A549 (cell line): ENCODE measurements at regions not wholly inside any gene's neighbourhood (a gene's known extent, or its start where the extent isn't known, plus 50 kb on each side); places are given as distances from the start of the nearest gene placed in this dataset.

Experiments used
- ATAC-seq, 2 experiments: fragments of 200-7000 bp in 1 of 2; fragments of >200 bp in 1 of 2; cut with Nextera tagmentation in 1 of 2; cut with Tn5 transposase in 1 of 2; 3 replicates each; pipeline versions ENCODE4 v1.8.0 to v1.9.1; 2018 to 2020; ENCODE audit warnings: mild to moderate bottlenecking in 1 of 2, moderate library complexity in 1 of 2
- CTCF ChIA-PET: fragments of 300-600 bp; sonication (Branson Sonifier 250); formaldehyde crosslinking; extraction: SDS; loops from one replicate; lab custom pipeline; 2021; ENCODE audit warnings: antibody characterized with exemption, inconsistent platforms; lab: Yijun Ruan, JAX
- POLR2A ChIA-PET: fragments of 350-600 bp; formaldehyde crosslinking; extraction: SDS; loops from one replicate; lab custom pipeline; 2021; ENCODE audit warnings: antibody characterized with exemption, inconsistent platforms; lab: Yijun Ruan, JAX
- DNase-seq, 2 experiments: peaks; one replicate each; pipeline versions ENCODE4 v3.0.0 to v3.0.0-alpha.2; 2011 to 2016; ENCODE audit warnings: low read depth in 1 of 2, low spot score in 1 of 2
- FAIRE-seq: peaks from 2 replicates; lab custom pipeline; 2011; peaks lifted over from hg19 to GRCh38; lab: Jason Lieb, UNC
- H3K27ac ChIP-seq, 2 experiments: fragments of >200 bp; sonication (Bioruptor Twin); formaldehyde crosslinking; 3 replicates each; pipeline ENCODE4 v1.5.1; 2016 to 2017
- H3K4me1 ChIP-seq: fragments of >200 bp; sonication (Bioruptor Twin); formaldehyde crosslinking; 3 replicates; pipeline ENCODE4 v1.6.1; 2016
- H3K4me2 ChIP-seq: fragments of >200 bp; sonication (Bioruptor Twin); formaldehyde crosslinking; 3 replicates; pipeline ENCODE4 v1.6.1; 2016
- H3K4me3 ChIP-seq: fragments of >200 bp; sonication (Bioruptor Twin); formaldehyde crosslinking; 3 replicates; pipeline ENCODE4 v1.5.1; 2016
- H3K9me3 ChIP-seq: fragments of >200 bp; sonication (Bioruptor Twin); formaldehyde crosslinking; 3 replicates; pipeline ENCODE4 v1.6.1; 2016
- CHD2 ChIP-seq: fragments of 150-350 bp; IDR thresholded peaks from 2 replicates; pipeline ENCODE4 v1.6.1; 2014; ENCODE audit warnings: low read length; ENCODE audit not compliant: partially characterized antibody
- CHD4 ChIP-seq: fragments of 200-600 bp; sonication (generic); IDR thresholded peaks from 2 replicates; pipeline ENCODE4 v1.6.1; 2016; ENCODE audit warnings: antibody characterized with exemption, mild to moderate bottlenecking, borderline replicate concordance
- EHF ChIP-seq: fragments of 250-450 bp; sonication (Bioruptor Pico); IDR thresholded peaks from 2 replicates; pipeline ENCODE4 v1.5.0; 2020; ENCODE audit warnings: mild to moderate bottlenecking
- EHMT2 ChIP-seq: fragments of 200-600 bp; sonication (generic); IDR thresholded peaks from 2 replicates; pipeline ENCODE4 v1.6.1; 2016; ENCODE audit warnings: antibody characterized with exemption, low read depth, mild to moderate bottlenecking, moderate library complexity
- ESRRA ChIP-seq: fragments of 150-350 bp; IDR thresholded peaks from 2 replicates; pipeline ENCODE4 v1.6.1; 2014; ENCODE audit warnings: mild to moderate bottlenecking, low read length, borderline replicate concordance
- GATA3 ChIP-seq: IDR thresholded peaks from 2 replicates; pipeline ENCODE4 v1.6.1; 2012; ENCODE audit warnings: borderline replicate concordance
- HOXA7 ChIP-seq: fragments of 250-450 bp; sonication (Bioruptor Pico); IDR thresholded peaks from 2 replicates; pipeline ENCODE4 v1.5.0; 2020; ENCODE audit warnings: mild to moderate bottlenecking, moderate library complexity
- HOXB13 ChIP-seq: fragments of 250-450 bp; sonication (Bioruptor Pico); IDR thresholded peaks from 2 replicates; pipeline ENCODE4 v1.5.0; 2020; ENCODE audit warnings: low read depth, mild to moderate bottlenecking, moderate library complexity
- JUNB ChIP-seq: fragments of >200 bp; sonication (Bioruptor Twin); formaldehyde crosslinking; IDR thresholded peaks from 2 replicates; pipeline ENCODE4 v1.6.1; 2016
- KDM1A ChIP-seq: fragments of 200-600 bp; sonication (generic); IDR thresholded peaks from 2 replicates; pipeline ENCODE4 v1.6.1; 2016; ENCODE audit warnings: low read depth, mild to moderate bottlenecking
- MAFK ChIP-seq: fragments of 450-650 bp; IDR thresholded peaks from 2 replicates; pipeline ENCODE4 v1.6.1; 2014; ENCODE audit not compliant: partially characterized antibody
- MYC ChIP-seq: IDR thresholded peaks from 2 replicates; pipeline ENCODE4 v1.6.1; 2012; ENCODE audit warnings: mild to moderate bottlenecking, inconsistent platforms, low read length, improper control_type of control experiment, borderline replicate concordance
- NFE2L2 ChIP-seq: fragments of 150-350 bp; conservative IDR thresholded peaks from 2 replicates; pipeline ENCODE4 v1.6.1; 2014; ENCODE audit warnings: low read length
- NPAS2 ChIP-seq: fragments of 250-450 bp; sonication (Bioruptor Pico); IDR thresholded peaks from 2 replicates; pipeline ENCODE4 v1.8.0; 2022; ENCODE audit warnings: mild to moderate bottlenecking, moderate library complexity, borderline replicate concordance
- POLR2A ChIP-seq: IDR thresholded peaks from 2 replicates; pipeline ENCODE4 v1.6.1; 2012; ENCODE audit warnings: mild to moderate bottlenecking, low read length
- RARB ChIP-seq: fragments of 250-450 bp; sonication (Bioruptor Pico); IDR thresholded peaks from 2 replicates; pipeline ENCODE4 v1.8.0; 2021; ENCODE audit warnings: mild to moderate bottlenecking, moderate library complexity
- RCOR1 ChIP-seq: fragments of 150-350 bp; IDR thresholded peaks from 2 replicates; pipeline ENCODE4 v1.6.1; 2014; ENCODE audit warnings: antibody characterized with exemption, low read length, low read depth
- RFX5 ChIP-seq: fragments of 450-650 bp; IDR thresholded peaks from 2 replicates; pipeline ENCODE4 v1.7.1; 2014; ENCODE audit warnings: antibody characterized with exemption, mild to moderate bottlenecking, moderate library complexity
- RNF2 ChIP-seq: fragments of 200-600 bp; sonication (generic); IDR thresholded peaks from 2 replicates; pipeline ENCODE4 v1.6.1; 2016; ENCODE audit warnings: low read depth, mild to moderate bottlenecking, antibody characterized with exemption, moderate library complexity, borderline replicate concordance
- SMC3 ChIP-seq: fragments of >200 bp; sonication (Bioruptor Twin); formaldehyde crosslinking; IDR thresholded peaks from 3 replicates; pipeline ENCODE4 v1.6.1; 2018; ENCODE audit warnings: inconsistent platforms
- TP53 ChIP-seq: fragments of 250-450 bp; sonication (Bioruptor Pico); IDR thresholded peaks from 2 replicates; pipeline ENCODE4 v1.5.0; 2021; ENCODE audit warnings: mild to moderate bottlenecking, moderate library complexity
- ZC3H11A ChIP-seq: fragments of 450-650 bp; IDR thresholded peaks from 2 replicates; pipeline ENCODE4 v1.6.1; 2014; ENCODE audit warnings: antibody characterized with exemption, mild to moderate bottlenecking
- ZSCAN20 ChIP-seq: fragments of 250-450 bp; sonication (Bioruptor Pico); IDR thresholded peaks from 2 replicates; pipeline ENCODE4 v1.8.0; 2022; ENCODE audit warnings: mild to moderate bottlenecking, moderate library complexity
- WGBS: methylation state at CpG from one replicate; pipeline ENCODE4 v1.1.6; 2017; ENCODE audit errors: missing lambda C conversion rate; 5-methylcytosine and 5-hydroxymethylcytosine counted together
- TF ChIP-seq, protein P1 (sequence below): fragments of 150-350 bp; IDR thresholded peaks from 2 replicates; pipeline ENCODE4 v1.6.1; 2014; ENCODE audit warnings: low read depth, mild to moderate bottlenecking, low read length
- TF ChIP-seq, protein P2 (sequence below): IDR thresholded peaks from 2 replicates; pipeline ENCODE4 v1.6.1; 2012
- TF ChIP-seq, protein P3 (sequence below): fragments of 200-600 bp; sonication (generic); IDR thresholded peaks from 2 replicates; pipeline ENCODE4 v1.6.1; 2016; ENCODE audit warnings: antibody characterized with exemption, mild to moderate bottlenecking, moderate library complexity

DNA sequence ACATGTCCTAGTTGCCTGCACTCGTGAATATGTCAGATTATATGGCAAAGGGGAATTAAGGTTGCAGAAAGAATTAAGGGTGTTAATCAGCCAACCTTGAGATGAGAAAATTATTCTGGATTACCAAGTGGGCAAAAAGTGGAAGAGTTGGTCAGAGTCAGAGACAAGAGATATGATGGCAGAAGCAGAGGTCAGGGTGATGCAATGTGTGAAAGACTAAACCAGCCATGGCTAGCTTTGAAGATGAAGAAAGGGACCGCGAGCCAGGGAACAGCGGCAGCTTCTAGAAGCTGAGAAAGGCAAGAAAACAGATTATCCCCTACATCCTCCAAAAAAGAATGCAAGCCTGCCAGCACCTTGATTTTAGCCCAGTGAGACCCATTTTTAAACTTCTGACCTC is 385.6 kb downstream of the HNRNPD start:
- Histone ChIP-seq H3K9me3 (no peaks in the 10 kb centered on the region), H3K27ac (no peak overlapping the region), H3K4me2 (no peak overlapping the region), H3K4me3 (no peak overlapping the region), H3K4me1 (no peaks in the 10 kb centered on the region)
- TF ChIP-seq GATA3 (no peak), EHF (CRISPR knock-in tag) (no peak), RNF2 (no peak), RFX5 (no peak), NPAS2 (no peak), TP53 (no peak), MYC (no peak), KDM1A (no peak), RCOR1 (no peak)
- TF ChIP-seq, protein P1, sequence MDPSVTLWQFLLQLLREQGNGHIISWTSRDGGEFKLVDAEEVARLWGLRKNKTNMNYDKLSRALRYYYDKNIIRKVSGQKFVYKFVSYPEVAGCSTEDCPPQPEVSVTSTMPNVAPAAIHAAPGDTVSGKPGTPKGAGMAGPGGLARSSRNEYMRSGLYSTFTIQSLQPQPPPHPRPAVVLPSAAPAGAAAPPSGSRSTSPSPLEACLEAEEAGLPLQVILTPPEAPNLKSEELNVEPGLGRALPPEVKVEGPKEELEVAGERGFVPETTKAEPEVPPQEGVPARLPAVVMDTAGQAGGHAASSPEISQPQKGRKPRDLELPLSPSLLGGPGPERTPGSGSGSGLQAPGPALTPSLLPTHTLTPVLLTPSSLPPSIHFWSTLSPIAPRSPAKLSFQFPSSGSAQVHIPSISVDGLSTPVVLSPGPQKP, result no peak
- no peak for ATAC-seq
- DNase-seq, result no peak
- ChIA-PET CTCF (no interaction called here), POLR2A (no interaction called here)
- WGBS, result 13% methylated on average over 4 of the region's 4 CpGs
- no peak for FAIRE-seq

DNA sequence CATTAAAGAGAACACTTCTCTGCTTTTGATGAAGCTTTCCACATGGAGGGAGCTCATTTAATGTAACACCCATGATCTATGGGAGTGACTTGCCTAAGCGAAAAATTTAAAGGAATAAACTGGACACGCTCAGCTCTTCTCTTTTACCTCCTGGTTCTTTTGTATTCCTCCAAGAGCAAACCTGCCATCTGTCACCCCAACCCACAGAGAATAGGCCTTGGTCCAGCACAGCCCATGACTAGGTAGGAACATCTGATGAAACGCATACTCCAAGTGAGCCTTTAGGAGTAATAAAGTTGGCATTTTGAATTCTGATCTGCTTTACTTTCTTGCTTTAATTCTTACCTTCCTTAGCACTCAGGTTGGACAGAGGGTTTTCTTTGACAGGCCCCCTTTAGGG is 389.0 kb downstream of the HNRNPD start:
- H3K4me2 ChIP-seq, result no peak overlapping the region
- 15% methylated on average over 3 of the region's 3 CpGs for WGBS
- TF ChIP-seq CHD2 (no peak), HOXB13 (CRISPR knock-in tag) (no peak), ESRRA (no peak)
- ChIA-PET CTCF (interaction anchor here (0.7 kb wide), 1 partner anchor 32 kb away, joined by 3 read pairs; no protein-coding TSS in a partner anchor), POLR2A (no interaction called here)
- H3K4me1 ChIP-seq, result no peaks in the 10 kb centered on the region
- H3K9me3 ChIP-seq, result no peaks in the 10 kb centered on the region
- ATAC-seq (no peak), FAIRE-seq (no peak), DNase-seq (no peak)
- H3K4me3 ChIP-seq, result no peak overlapping the region
- H3K27ac ChIP-seq, result no peak overlapping the region

DNA sequence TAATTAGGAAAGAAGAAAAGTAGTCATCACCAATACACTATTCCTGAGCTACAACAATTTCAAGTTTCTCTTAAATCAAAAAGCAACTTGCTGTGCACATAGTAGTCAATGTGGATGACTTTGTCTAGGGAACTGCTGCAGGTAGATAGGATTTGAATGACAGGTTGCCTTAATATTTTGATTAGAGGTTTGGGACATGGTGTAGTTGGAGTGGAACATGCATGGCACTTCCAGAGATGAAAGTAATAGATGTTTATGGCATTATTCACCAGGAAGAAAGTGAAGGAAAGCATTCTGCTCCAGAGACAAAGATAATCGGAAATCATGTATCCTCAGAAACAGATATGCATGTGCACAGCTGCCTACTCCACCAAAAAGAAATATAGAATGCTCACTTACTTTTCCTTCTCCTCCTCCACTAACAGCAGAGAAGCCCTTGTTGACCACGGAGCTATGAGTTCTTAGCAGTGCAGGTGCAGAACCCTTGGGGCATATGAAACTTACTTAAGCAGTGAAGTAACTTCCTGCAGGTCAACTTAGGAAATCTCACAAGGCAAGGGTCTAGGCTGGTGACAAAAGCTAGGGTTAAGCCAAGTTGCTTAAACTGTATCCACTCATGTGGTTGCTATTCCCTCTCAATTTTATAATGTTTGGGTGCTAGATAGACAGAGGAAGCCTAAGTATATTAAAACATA is 390.8 kb downstream of the HNRNPD start:
- no peaks in the 10 kb centered on the region for H3K4me1 ChIP-seq
- no peak overlapping the region for H3K27ac ChIP-seq
- DNase-seq, result no peak
- no peak for TF ChIP-seq EHMT2
- no peak for TF ChIP-seq MAFK
- no peak for TF ChIP-seq POLR2A
- TF ChIP-seq, protein P1, result no peak
- no peak for TF ChIP-seq NFE2L2
- TF ChIP-seq, protein P2, sequence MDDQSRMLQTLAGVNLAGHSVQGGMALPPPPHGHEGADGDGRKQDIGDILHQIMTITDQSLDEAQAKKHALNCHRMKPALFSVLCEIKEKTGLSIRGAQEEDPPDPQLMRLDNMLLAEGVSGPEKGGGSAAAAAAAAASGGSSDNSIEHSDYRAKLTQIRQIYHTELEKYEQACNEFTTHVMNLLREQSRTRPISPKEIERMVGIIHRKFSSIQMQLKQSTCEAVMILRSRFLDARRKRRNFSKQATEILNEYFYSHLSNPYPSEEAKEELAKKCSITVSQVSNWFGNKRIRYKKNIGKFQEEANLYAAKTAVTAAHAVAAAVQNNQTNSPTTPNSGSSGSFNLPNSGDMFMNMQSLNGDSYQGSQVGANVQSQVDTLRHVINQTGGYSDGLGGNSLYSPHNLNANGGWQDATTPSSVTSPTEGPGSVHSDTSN, result no peak
- TF ChIP-seq JUNB, result no peak
- TF ChIP-seq CHD4, result no peak
- TF ChIP-seq HOXA7 (CRISPR knock-in tag), result no peak
- no peak for TF ChIP-seq MYC
- TF ChIP-seq, protein P3, sequence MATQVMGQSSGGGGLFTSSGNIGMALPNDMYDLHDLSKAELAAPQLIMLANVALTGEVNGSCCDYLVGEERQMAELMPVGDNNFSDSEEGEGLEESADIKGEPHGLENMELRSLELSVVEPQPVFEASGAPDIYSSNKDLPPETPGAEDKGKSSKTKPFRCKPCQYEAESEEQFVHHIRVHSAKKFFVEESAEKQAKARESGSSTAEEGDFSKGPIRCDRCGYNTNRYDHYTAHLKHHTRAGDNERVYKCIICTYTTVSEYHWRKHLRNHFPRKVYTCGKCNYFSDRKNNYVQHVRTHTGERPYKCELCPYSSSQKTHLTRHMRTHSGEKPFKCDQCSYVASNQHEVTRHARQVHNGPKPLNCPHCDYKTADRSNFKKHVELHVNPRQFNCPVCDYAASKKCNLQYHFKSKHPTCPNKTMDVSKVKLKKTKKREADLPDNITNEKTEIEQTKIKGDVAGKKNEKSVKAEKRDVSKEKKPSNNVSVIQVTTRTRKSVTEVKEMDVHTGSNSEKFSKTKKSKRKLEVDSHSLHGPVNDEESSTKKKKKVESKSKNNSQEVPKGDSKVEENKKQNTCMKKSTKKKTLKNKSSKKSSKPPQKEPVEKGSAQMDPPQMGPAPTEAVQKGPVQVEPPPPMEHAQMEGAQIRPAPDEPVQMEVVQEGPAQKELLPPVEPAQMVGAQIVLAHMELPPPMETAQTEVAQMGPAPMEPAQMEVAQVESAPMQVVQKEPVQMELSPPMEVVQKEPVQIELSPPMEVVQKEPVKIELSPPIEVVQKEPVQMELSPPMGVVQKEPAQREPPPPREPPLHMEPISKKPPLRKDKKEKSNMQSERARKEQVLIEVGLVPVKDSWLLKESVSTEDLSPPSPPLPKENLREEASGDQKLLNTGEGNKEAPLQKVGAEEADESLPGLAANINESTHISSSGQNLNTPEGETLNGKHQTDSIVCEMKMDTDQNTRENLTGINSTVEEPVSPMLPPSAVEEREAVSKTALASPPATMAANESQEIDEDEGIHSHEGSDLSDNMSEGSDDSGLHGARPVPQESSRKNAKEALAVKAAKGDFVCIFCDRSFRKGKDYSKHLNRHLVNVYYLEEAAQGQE, result no peak
- TF ChIP-seq EHF (CRISPR knock-in tag), result no peak
- TF ChIP-seq RARB, result no peak
- TF ChIP-seq ZSCAN20 (CRISPR knock-in tag), result no peak
- TF ChIP-seq SMC3, result no peak
- TF ChIP-seq ZC3H11A, result no peak
- no peak for ATAC-seq
- no peak for FAIRE-seq
- ChIA-PET POLR2A (no interaction called here), CTCF (no interaction called here)
- H3K4me2 ChIP-seq, result no peak overlapping the region
- 5% methylated on average over 2 of the region's 2 CpGs for WGBS
- no peak overlapping the region for H3K4me3 ChIP-seq
- no peaks in the 10 kb centered on the region for H3K9me3 ChIP-seq
